BJ (cell line): ENCODE measurements at regions not wholly inside any gene's neighbourhood (a gene's known extent, or its start where the extent isn't known, plus 50 kb on each side); places are given as distances from the start of the nearest gene placed in this dataset.

Experiments used
- CTCF ChIA-PET: fragments of 350-600 bp; formaldehyde crosslinking; extraction: SDS; loops from one replicate; lab custom pipeline; 2021; ENCODE audit warnings: antibody characterized with exemption, inconsistent platforms; lab: Yijun Ruan, JAX
- POLR2A ChIA-PET: fragments of 300-600 bp; sonication (Branson Sonifier 250); formaldehyde crosslinking; extraction: SDS; loops from one replicate; lab custom pipeline; 2021; ENCODE audit warnings: antibody characterized with exemption; lab: Charles Lee
- DNase-seq: peaks from one replicate; pipeline ENCODE4 v3.0.0-alpha.2; 2011; ENCODE audit warnings: low read depth
- H3K27me3 ChIP-seq: 2 replicates; pipeline ENCODE4 v1.6.0; 2011; ENCODE audit warnings: low read length; ENCODE audit not compliant: control insufficient read depth, insufficient read depth
- H3K36me3 ChIP-seq: 2 replicates; pipeline ENCODE4 v1.5.1; 2011; ENCODE audit warnings: low read length; ENCODE audit not compliant: control insufficient read depth, insufficient read depth
- H3K4me3 ChIP-seq: 2 replicates; pipeline ENCODE4 v1.5.1; 2011; ENCODE audit warnings: low read depth, mild to moderate bottlenecking, control low read depth, low read length
- CTCF ChIP-seq: IDR thresholded peaks from 2 replicates; pipeline ENCODE4 v1.5.1; 2011; ENCODE audit warnings: low read depth, mild to moderate bottlenecking, control low read depth, inconsistent platforms, low read length, moderate library complexity; ENCODE audit not compliant: insufficient read depth

DNA sequence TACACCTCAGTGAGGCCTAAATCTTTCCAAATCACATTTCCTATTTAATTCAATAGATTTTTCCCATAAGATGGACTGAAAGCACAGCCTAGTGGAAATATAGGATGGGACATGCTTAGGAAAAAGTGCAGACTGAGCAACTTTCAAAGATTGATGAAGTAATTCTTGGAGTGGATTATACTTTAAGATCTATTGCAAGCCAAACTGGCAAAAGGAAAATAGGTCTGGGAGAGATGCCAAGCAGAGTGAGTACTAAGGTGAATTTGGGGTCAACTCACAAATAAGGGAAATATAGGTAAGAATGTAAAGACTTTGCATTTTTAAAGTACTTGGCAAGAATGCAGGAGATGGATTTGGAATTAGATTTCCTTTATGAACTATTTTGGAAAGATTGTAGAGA lies 170.2 kb upstream of the FOXG1 start:
- no peaks in the 10 kb centered on the region for H3K36me3 ChIP-seq
- no peak for TF ChIP-seq CTCF
- H3K27me3 ChIP-seq = no peaks in the 10 kb centered on the region
- POLR2A ChIA-PET = no interaction called here
- no peak for DNase-seq
- no peak overlapping the region for H3K4me3 ChIP-seq
- CTCF ChIA-PET = no interaction called here

GRCh38 chr14:28599191-28599590 lies 167.4 kb upstream of the FOXG1 start:
- Histone ChIP-seq H3K36me3 (no peaks in the 10 kb centered on the region), H3K27me3 (no peaks in the 10 kb centered on the region), H3K4me3 (no peak overlapping the region)
- TF ChIP-seq CTCF = no peak
- ChIA-PET POLR2A (no interaction called here), CTCF (no interaction called here)
- DNase-seq = no peak

DNA sequence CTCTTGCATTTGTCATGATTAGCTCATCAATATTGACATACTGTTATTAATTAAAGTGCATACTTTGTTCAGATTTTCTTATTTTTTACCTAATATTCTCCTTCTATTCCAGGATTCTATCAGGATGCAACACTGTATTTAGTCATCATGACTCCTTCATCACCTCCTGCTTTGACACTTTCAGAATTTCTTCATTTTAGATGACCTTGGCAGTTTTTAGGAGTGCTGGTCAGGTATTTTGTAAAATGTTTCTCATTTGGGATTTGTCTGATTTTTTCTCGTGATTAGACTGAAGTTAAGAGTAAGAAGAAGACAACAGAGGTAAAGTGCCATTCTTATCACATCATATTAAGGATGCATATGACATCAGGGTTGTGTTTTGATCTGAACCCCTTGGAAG lies 167.0 kb upstream of the FOXG1 start:
- Histone ChIP-seq H3K27me3 (no peaks in the 10 kb centered on the region), H3K36me3 (no peaks in the 10 kb centered on the region), H3K4me3 (no peak overlapping the region)
- POLR2A ChIA-PET = no interaction called here
- CTCF ChIA-PET = no interaction called here
- TF ChIP-seq CTCF = no peak
- DNase-seq = no peak

- H3K27me3 ChIP-seq = no peaks in the 10 kb centered on the region
- DNase-seq = no peak
- ChIA-PET POLR2A (no interaction called here), CTCF (no interaction called here)
- no peak for TF ChIP-seq CTCF
- no peak overlapping the region for H3K4me3 ChIP-seq
- no peaks in the 10 kb centered on the region for H3K36me3 ChIP-seq
Measured at GRCh38 chr14:28603606-28604005, 163.0 kb upstream of the FOXG1 start.

DNA sequence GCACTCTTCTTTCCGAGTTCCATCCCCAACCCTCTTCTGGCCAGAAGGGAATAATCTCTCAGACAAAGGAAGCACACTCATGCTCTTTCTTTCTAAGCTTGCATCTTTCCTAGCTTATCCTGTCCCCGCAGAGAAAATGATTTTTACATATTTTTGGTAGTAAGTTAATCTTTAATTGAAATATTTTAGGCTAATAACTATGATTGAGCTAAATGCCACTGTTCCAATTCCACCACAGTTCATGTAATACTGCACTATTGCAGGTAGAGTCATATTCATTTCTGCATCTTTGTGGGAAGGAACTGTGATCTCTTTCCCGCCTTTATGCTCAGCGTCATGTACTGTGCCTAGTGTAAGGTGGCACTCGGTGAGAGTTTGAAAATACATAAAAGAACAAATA lies 158.9 kb upstream of the FOXG1 start:
- no peaks in the 10 kb centered on the region for H3K36me3 ChIP-seq
- H3K27me3 ChIP-seq = no peaks in the 10 kb centered on the region
- H3K4me3 ChIP-seq = no peak overlapping the region
- no peak for TF ChIP-seq CTCF
- ChIA-PET POLR2A (no interaction called here), CTCF (interaction anchor here (1.1 kb wide), 1 partner anchor 15 kb away, joined by 3 read pairs; no protein-coding TSS in a partner anchor)
- no peak for DNase-seq
